Cardiac fibroblast (primary cell): ENCODE measurements at regions not wholly inside any gene's neighbourhood (a gene's known extent, or its start where the extent isn't known, plus 50 kb on each side); places are given as distances from the start of the nearest gene placed in this dataset.

ENCODE experiments used
- DNase-seq, 2 donors: peaks; one replicate each; pipeline versions ENCODE4 v3.0.0 to v3.0.0-alpha.2; 2010; ENCODE audit warnings: low read depth in 2 of 2
- H3K4me3 ChIP-seq, 2 donors: replicated peaks in 1 of 2; 1 replicate in 1 of 2; 2 replicates in 1 of 2; pipeline ENCODE4 v1.5.1; 2011; ENCODE audit warnings: low read depth in 2 of 2, low read length in 2 of 2, mild to moderate bottlenecking in 2 of 2, moderate library complexity in 1 of 2
- CTCF ChIP-seq: IDR thresholded peaks from one replicate; pipeline ENCODE4 v1.5.1; 2011; ENCODE audit warnings: low read depth, mild to moderate bottlenecking, low read length, inconsistent platforms

- DNase-seq: no peak
- TF ChIP-seq CTCF: no peak
- H3K4me3 ChIP-seq: no peak overlapping the region
Measured at GRCh38 chr22:27638329-27639233, 163.0 kb downstream of the MN1 start.

DNA sequence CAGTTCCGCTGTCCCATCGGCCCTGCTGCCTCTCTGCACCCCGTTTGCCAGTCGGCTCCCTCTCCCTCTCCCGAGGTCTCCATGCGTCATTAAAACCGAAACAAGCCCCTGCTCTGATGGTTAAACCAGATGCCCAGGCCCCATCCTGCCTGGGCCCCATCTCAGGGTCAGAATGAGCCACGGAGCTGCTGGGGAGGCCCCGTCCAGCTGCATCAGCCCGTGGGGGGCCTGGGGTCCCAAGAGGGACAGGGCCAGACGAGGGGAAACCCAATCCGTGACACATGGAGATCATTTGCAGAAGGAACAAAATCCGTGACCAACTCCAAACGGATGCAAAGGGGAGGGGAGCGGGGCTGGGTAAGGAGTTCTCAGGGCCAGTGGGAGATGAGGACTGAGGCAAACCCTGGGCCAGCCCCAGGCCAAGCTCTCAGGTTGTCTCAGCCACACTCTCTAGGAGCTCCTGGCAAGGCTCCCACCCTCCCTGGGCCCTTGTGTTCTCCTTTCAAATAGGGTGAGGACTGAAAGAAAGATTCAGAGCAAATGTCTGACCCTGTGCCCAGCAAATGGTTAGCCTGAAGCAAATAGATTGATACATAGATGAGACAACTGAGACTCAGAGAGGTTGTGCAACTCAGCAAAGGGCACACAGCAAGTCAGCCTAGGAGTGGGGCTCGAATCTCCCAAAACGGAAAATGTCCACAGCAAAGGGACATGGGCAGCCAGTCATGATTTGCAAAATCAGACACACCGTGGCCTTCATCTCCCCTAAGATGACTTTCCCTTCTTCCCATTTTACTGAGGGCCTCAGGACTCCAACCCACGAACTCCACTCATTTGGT lies 162.1 kb downstream of the MN1 start:
- no peak for TF ChIP-seq CTCF
- no peak for DNase-seq
- no peak overlapping the region for H3K4me3 ChIP-seq

DNA sequence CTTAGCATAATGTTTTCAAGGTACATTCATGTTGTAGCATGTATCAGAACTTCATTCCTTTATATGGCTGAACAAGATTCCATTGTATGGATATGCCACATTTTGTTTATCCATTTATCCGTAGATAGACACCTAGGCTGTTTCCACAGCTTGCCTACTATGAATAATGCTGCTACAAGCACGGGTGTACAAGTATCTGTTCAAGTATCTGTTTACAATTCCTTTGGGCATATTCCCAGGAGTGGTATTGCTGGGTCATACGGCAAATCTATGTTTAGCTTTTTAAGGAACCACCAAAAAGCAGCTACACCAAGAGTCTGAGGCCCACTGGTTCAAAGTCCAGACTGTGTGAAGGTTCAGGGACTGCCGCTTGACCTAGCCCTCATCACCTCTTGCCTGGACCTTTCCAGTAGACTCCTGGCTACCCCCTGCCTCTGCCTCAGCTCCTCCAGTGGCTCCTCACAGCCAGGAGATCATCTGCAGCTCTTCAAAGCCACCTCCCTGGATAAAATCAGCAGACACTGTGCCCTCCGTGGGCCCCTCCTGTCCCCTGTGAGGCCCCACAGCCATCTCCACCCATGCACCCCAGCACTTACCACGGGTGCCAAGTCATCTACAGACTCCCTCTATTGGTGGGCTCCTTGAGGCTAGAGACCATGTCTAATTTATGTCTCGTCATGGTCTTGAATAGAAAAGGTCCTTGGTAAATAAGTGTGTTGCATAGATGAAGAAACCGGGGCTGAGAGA lies 160.3 kb downstream of the MN1 start:
- peak in 1 of 2 donors; percentile 14 for DNase-seq
- TF ChIP-seq CTCF: no peak
- H3K4me3 ChIP-seq: no peak overlapping the region

- no peak for TF ChIP-seq CTCF
- no peak overlapping the region for H3K4me3 ChIP-seq
- no peak for DNase-seq
Measured at GRCh38 chr22:27642104-27642800, 159.3 kb downstream of the MN1 start.

GRCh38 chr22:27643907-27644306 lies 157.6 kb downstream of the MN1 start:
- no peak for TF ChIP-seq CTCF
- DNase-seq: no peak
- H3K4me3 ChIP-seq: no peak overlapping the region

DNA sequence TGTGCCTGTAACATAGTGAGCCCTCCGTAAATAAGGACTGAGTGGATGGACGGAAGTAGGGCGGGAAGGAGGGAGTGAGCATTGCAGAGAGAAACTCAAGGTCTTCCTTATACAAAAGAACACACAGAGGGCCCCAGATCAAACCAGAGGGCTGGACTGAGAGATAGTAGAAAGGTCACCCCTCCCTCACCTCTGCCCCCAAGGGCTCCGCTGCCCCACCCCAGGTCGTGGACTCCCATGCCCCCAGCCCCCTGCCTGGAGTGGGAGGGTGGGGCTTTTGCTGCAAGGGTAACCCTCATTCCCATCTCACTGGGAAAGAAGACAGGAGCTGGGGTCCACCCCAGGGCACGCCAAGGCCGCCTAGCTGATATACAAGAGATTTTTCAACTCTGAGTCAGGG lies 157.0 kb downstream of the MN1 start:
- DNase-seq: no peak
- TF ChIP-seq CTCF: no peak
- no peak overlapping the region for H3K4me3 ChIP-seq
